CD4-positive, alpha-beta T cell treated with Interleukin-2 at 100 ng/mL for 4 hours (primary cell): ENCODE measurements at regions not wholly inside any gene's neighbourhood (a gene's known extent, or its start where the extent isn't known, plus 50 kb on each side); places are given as distances from the start of the nearest gene placed in this dataset.

Source experiments
- DNase-seq: peaks from one replicate; pipeline ENCODE4 v3.0.0-alpha.2; 2020; ENCODE audit warnings: low spot score

- no peak for DNase-seq
Observed at GRCh38 chr7:17485368-17485767, 186.9 kb downstream of the AHR start.

GRCh38 chr7:17485904-17486303, 187.5 kb downstream of the AHR start:
- DNase-seq = no peak

GRCh38 chr7:17486835-17487234, 188.4 kb downstream of the AHR start:
- no peak for DNase-seq

GRCh38 chr7:17487343-17487742, 188.9 kb downstream of the AHR start:
- no peak for DNase-seq

GRCh38 chr7:17488829-17489228, 190.4 kb downstream of the AHR start:
- no peak for DNase-seq

- no peak for DNase-seq
Observed at GRCh38 chr7:17489961-17490360, 191.5 kb downstream of the AHR start.

GRCh38 chr7:17490825-17491224, 192.4 kb downstream of the AHR start:
- no peak for DNase-seq

GRCh38 chr7:17492437-17492836, 194.0 kb downstream of the AHR start:
- DNase-seq = no peak

GRCh38 chr7:17493446-17493845, 195.0 kb downstream of the AHR start:
- DNase-seq = no peak

GRCh38 chr7:17495655-17496394, 197.4 kb downstream of the AHR start:
- no peak for DNase-seq

GRCh38 chr7:17497136-17497535, 198.7 kb downstream of the AHR start:
- no peak for DNase-seq

GRCh38 chr7:17497549-17498167, 199.2 kb downstream of the AHR start:
- DNase-seq = no peak

GRCh38 chr7:17498230-17498629, 199.8 kb downstream of the AHR start:
- no peak for DNase-seq

GRCh38 chr7:17500736-17501135, 202.3 kb downstream of the AHR start:
- DNase-seq = no peak

- no peak for DNase-seq
Observed at GRCh38 chr7:17501441-17502212, 203.2 kb downstream of the AHR start.

GRCh38 chr7:17502213-17503060, 204.0 kb downstream of the AHR start:
- DNase-seq = no peak

GRCh38 chr7:17506095-17506494, 207.6 kb downstream of the AHR start:
- DNase-seq = no peak

GRCh38 chr7:17506596-17506995, 208.1 kb downstream of the AHR start:
- no peak for DNase-seq

GRCh38 chr7:17507717-17508116, 209.3 kb downstream of the AHR start:
- DNase-seq = no peak

GRCh38 chr7:17512181-17512675, 213.8 kb downstream of the AHR start:
- no peak for DNase-seq

GRCh38 chr7:17516771-17517170, 218.3 kb downstream of the AHR start:
- DNase-seq = no peak

- DNase-seq = no peak
Observed at GRCh38 chr7:17520941-17521340, 222.5 kb downstream of the AHR start.
